ENCODE measurements at regions not wholly inside any gene's neighbourhood (a gene's known extent, or its start where the extent isn't known, plus 50 kb on each side); places are given as distances from the start of the nearest gene placed in this dataset.

- TF ChIP-seq CTCF (IDR thresholded peaks at IDR 0.05; ENCODE audit: insufficient read depth, low read length) (no peak), GABPA (IDR thresholded peaks at IDR 0.05; ENCODE audit: low read depth) (no peak), REST (IDR thresholded peaks at IDR 0.05; ENCODE audit: insufficient replicate concordance, low read depth) (no peak), SPI1 (IDR thresholded peaks at IDR 0.05; ENCODE audit: borderline replicate concordance, low read depth) (no peak)
Measured at GRCh38 chr10:3549118-3549517, 235.9 kb downstream of the KLF6 start.
